NCI-H146 (cell line): ENCODE measurements at regions not wholly inside any gene's neighbourhood (a gene's known extent, or its start where the extent isn't known, plus 50 kb on each side); places are given as distances from the start of the nearest gene placed in this dataset.

Source experiments
- DNase-seq: peaks from one replicate; lab custom pipeline; 2025; lab: John Stamatoyannopoulos, UW

DNA sequence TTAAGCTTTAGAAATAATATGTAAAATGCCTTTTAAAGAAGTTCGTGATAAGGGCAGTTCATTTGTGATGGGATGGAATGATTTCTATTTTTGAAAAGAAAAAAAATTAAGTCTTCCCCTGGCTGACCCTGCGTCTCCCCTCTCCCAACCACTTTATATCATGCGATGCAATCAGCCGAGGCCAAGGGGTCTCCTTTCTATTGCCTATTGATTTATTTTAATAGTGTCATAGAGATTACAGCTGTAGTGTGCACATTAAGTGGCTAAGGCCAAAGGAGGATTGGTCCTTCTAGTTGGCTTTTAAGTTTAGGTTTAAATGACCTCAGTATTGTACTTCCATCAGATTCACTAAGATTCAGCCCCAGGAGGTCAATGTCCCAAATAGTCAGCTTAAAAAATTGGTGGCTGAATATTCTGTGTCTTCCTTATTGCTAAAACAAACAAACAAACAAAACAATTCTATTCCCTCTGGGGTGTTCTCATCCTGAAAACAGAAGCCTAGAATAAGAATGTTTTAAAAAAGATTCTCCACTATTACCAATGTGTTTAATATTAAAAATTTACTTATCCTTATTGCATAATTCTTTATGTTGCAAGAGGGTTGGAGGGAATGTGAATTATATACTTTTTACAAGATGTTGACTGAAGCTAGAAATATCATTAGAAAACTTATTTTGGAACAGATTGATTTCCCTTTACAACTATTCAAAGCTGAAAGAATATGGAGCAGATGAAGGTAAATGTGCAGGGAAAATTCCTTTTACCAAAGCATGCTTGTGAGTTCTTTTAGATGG is 359.1 kb downstream of the SAMD5 start:
- DNase-seq: peak; percentile 55

DNA sequence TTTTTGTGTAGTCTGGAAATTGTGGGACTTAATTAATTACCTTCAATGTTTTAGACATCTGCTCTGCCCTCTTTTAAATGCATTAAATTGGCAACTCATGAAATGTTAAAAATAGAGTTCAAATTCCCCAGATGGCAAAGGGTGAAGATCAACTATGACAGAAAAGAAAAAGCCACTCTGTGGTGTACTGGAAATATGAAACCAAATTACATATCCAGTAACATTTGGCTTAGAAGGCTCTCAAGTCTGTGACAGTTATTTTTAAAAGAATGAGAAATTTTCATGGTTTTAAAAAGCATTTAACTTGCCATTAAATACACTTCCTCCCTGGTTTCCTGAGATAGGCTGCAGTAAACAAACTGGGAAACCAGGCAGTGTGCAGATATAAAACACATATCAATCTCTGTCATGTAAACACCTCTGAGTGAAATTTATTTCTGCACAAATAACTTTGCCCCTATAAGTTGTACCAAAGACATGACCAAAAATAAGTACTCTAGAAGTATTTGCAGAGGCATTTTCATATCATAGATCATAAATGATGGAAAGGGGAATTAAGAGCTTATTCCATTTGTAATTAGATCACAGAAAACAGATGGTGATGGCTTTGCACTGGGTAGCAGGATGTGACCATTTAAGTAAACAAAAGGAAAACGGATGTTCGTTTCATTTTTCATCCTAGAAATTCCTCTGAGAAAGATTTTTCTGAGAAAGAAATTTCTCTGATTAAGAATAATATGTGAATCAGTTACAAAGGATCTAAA is 360.1 kb downstream of the SAMD5 start:
- DNase-seq: peak; percentile 55

- peak; percentile 41 for DNase-seq
Observed at GRCh38 chr6:147869201-147869600, 360.7 kb downstream of the SAMD5 start.

GRCh38 chr6:147869869-147870268 is 361.4 kb downstream of the SAMD5 start:
- DNase-seq: no peak

- DNase-seq: no peak
Observed at GRCh38 chr6:147870506-147871110, 362.1 kb downstream of the SAMD5 start.

DNA sequence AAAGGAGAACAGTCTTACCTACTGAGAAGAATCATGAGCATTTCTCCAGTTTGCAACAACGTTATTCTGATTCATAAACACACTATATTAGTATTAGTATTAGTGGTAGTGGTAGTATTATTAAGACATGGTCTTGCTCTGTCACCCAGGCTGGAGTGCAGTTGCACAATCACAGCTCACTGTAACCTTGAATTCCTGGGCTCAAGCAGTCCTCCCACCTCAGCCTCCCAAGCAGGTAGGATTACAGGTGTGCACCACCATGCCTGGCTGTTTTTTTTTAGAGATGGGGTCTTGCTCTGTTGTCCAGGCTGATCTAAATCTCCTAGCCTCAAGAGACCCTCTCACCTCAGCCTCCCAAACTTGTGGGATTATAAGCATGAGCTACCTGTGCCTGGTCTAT is 363.5 kb downstream of the SAMD5 start:
- no peak for DNase-seq

GRCh38 chr6:147873816-147874215 is 365.3 kb downstream of the SAMD5 start:
- DNase-seq: no peak

DNA sequence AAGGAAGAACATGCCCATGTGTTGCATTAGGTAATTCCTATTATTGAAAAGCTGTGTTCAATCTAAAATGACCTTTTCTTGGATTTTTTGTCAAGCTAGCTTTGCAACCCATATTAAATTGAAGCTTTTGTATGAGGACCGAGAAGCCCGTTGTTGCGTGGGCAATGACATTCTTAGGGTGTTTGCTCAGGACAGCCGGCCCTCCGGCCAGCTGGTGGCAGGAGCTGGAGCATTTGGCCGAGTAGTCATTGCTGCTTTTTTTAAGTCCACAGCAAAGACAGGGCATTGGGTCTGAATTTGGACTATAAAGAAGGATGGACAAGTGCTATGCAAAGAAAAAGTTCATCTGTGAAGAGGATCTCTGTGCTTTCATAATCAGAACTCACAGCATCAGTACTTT is 365.8 kb downstream of the SAMD5 start:
- peak; percentile 23 for DNase-seq

GRCh38 chr6:147879031-147879580 is 370.6 kb downstream of the SAMD5 start:
- DNase-seq: peak; percentile 87

- no peak for DNase-seq
Observed at GRCh38 chr6:147881432-147881831, 372.9 kb downstream of the SAMD5 start.

DNA sequence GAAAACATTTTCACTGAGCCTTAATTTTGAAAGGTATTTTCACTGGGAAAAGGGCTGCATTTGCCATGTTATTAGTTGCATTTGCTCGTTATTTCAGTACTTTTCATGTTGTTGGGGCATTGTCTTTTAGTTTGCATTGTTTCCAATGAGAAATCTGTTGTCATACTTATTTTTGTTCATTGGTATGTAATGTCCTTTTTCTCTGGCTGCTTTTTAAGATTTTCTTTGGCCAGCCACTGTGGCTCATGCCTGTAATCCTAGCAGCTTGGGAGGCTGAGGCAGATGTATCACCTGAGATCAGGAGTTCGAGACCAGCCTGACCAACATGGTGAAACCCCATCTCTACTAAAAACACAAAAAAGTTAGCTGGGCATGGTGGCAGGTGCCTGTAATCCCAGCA is 379.9 kb downstream of the SAMD5 start:
- no peak for DNase-seq

GRCh38 chr6:147891671-147892070 is 383.2 kb downstream of the SAMD5 start:
- DNase-seq: peak; percentile 55

DNA sequence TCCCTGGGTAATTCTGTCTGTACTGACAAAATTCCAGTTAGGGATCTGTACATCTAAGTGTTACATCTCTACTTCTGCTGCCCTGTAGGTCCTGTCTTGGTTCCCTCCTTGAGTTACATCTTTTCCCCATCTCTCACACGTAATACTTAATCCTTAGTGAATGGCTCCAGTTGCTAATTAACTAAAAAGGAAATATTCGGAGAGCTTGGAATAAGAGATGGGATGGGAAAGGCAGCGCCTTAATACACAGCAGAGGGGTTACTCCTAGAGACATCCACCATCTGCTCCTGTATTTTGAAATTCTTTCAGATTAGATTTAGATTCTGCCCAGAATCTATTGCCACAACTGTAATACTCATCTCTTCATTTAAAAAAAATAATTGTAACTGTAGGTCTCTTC is 384.0 kb downstream of the SAMD5 start:
- no peak for DNase-seq

DNA sequence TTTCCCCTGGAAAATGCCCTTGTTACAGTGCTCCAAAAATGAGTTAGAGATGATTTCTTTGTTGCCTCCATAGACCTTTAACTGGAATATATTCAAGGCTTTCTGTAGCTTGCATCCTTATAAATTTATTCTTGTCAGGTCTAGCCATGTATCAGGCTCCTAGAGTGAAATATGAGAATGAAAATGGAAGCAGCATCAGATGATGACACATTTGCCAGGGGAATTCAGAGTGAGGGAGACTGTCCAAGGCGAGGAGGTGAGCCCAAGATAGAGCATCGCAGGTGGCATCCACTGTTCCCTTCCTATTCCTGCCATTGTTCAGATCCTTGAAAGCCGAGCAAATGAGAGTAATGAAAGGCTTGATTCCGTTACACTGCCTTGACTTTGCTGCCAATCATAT is 386.8 kb downstream of the SAMD5 start:
- no peak for DNase-seq

- peak; percentile 99 for DNase-seq
Observed at GRCh38 chr6:147900247-147900830, 391.8 kb downstream of the SAMD5 start.

DNA sequence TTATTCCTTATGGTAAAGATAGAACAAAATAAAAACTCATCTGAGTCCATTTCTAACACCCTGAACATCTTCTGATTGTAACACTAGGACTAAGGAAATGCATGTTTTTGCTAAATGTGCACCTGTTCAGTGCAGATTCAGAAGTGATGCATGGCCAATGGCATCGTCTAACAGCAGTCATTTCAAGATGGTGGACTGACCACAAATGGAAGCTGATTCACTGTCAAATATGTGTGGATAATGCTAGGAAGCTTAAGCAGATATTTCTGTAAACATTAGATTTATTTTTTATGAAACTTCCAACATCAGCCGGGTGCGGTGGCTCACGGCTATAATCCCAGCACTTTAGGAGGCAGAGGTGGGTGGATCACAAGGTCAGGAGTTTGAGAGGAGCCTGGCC is 394.8 kb downstream of the SAMD5 start:
- no peak for DNase-seq

GRCh38 chr6:147903931-147904330 is 395.4 kb downstream of the SAMD5 start:
- DNase-seq: no peak

GRCh38 chr6:147904416-147904815 is 395.9 kb downstream of the SAMD5 start:
- DNase-seq: no peak

DNA sequence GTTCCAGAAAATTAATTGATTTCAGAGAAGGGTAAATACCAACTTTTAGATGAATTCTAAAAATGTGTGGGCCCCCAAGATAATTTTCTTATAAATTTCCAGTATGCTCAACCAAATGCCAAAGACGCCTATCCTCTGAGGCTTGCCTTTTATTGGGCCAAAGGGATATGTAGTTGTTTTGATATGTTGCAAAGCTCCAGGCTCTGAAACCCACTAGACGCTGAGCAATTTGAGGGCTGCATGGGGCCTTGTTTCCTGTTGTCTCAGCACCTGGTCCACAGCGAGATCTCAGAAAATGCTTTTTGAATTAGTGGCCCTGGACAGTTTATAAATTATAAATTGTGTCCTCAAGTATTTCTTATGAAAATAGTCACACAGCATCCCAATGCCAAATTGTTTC is 397.2 kb downstream of the SAMD5 start:
- DNase-seq: peak; percentile 55

DNA sequence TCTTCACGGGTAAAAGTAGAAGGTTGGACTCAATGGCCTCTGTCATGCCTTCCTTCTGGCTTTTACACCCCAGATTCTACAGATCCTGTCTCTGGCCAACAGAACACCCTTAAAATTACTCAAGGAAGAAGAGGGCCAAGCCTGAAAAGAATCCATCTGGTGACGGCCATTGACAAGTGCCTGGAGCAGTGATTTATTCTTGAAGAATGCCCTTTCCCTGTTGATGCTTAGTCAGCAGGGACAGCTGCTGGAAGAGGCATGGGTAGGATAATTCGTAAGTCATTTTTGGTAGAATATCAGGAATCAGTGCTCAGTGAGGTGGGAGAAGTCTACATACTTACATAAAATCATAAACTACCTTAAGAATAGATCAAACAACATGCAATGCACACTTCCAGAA is 397.9 kb downstream of the SAMD5 start:
- no peak for DNase-seq

- peak; percentile 47 for DNase-seq
Observed at GRCh38 chr6:147909640-147910039, 401.1 kb downstream of the SAMD5 start.

GRCh38 chr6:147910281-147910680 is 401.8 kb downstream of the SAMD5 start:
- DNase-seq: no peak
